Nephron (organoid): ENCODE measurements at regions not wholly inside any gene's neighbourhood (a gene's known extent, or its start where the extent isn't known, plus 50 kb on each side); places are given as distances from the start of the nearest gene placed in this dataset.

Experiments used
- H3K27ac Mint-ChIP-seq, 3 experiments: 2 replicates each; pipeline ENCODE4 v1.8.0; 2020; ENCODE audit warnings: mixed read lengths in 3 of 3, mild to moderate bottlenecking in 2 of 3, moderate library complexity in 1 of 3
- H3K27me3 Mint-ChIP-seq: 2 replicates; pipeline ENCODE4 v1.8.0; 2021; ENCODE audit warnings: low read depth, mild to moderate bottlenecking, moderate library complexity, mixed read lengths
- H3K36me3 Mint-ChIP-seq: 2 replicates; pipeline ENCODE4 v1.8.0; 2020; ENCODE audit warnings: low read depth, mixed read lengths
- H3K4me1 Mint-ChIP-seq: 2 replicates; pipeline ENCODE4 v1.8.0; 2020; ENCODE audit warnings: mixed read lengths
- H3K4me3 Mint-ChIP-seq, 3 experiments: 2 replicates each; pipeline ENCODE4 v1.8.0; 2020; ENCODE audit warnings: mild to moderate bottlenecking in 3 of 3, mixed read lengths in 3 of 3, moderate library complexity in 2 of 3
- H3K9me3 Mint-ChIP-seq: 2 replicates; pipeline ENCODE4 v1.8.0; 2020; ENCODE audit warnings: mixed read lengths
- CTCF ChIP-seq, 3 experiments: fragments of 200-600 bp; sonication (generic); IDR thresholded peaks; one replicate each; pipeline ENCODE4 v1.5.0; 2021; ENCODE audit warnings: antibody characterized with exemption in 3 of 3; ENCODE audit not compliant: unreplicated experiment in 3 of 3

GRCh38 chr2:140178234-140178633, 1398.0 kb upstream of the NXPH2 start:
- TF ChIP-seq CTCF (IDR thresholded peaks at IDR 0.05; ENCODE audit: unreplicated experiment in 3 of 3): no peak
- Mint-ChIP-seq H3K4me3 (no peak overlapping the region), H3K4me1 (peaks cover 11% of the 10 kb centered on the region), H3K9me3 (no peaks in the 10 kb centered on the region), H3K27me3 (no peaks in the 10 kb centered on the region), H3K27ac (peak overlapping the region in 2 of 3 experiments; percentile 16 to 41), H3K36me3 (no peaks in the 10 kb centered on the region)

GRCh38 chr2:140177086-140177485, 1396.9 kb upstream of the NXPH2 start:
- no peaks in the 10 kb centered on the region for H3K9me3 Mint-ChIP-seq
- H3K4me1 Mint-ChIP-seq: peaks cover 11% of the 10 kb centered on the region
- H3K36me3 Mint-ChIP-seq: no peaks in the 10 kb centered on the region
- H3K27me3 Mint-ChIP-seq: no peaks in the 10 kb centered on the region
- H3K27ac Mint-ChIP-seq: no peak overlapping the region
- TF ChIP-seq CTCF (IDR thresholded peaks at IDR 0.05; ENCODE audit: unreplicated experiment in 3 of 3): no peak
- no peak overlapping the region for H3K4me3 Mint-ChIP-seq

GRCh38 chr2:140173790-140174189, 1393.6 kb upstream of the NXPH2 start:
- Mint-ChIP-seq H3K27ac (no peak overlapping the region), H3K36me3 (no peaks in the 10 kb centered on the region), H3K27me3 (no peaks in the 10 kb centered on the region), H3K4me1 (peaks cover 11% of the 10 kb centered on the region), H3K9me3 (peaks cover 4% of the 10 kb centered on the region), H3K4me3 (no peak overlapping the region)
- TF ChIP-seq CTCF (IDR thresholded peaks at IDR 0.05; ENCODE audit: unreplicated experiment in 3 of 3): no peak

GRCh38 chr2:140164449-140164848, 1384.3 kb upstream of the NXPH2 start:
- Mint-ChIP-seq H3K27me3 (peaks cover 3% of the 10 kb centered on the region), H3K27ac (no peak overlapping the region), H3K9me3 (peaks cover 7% of the 10 kb centered on the region), H3K36me3 (no peaks in the 10 kb centered on the region), H3K4me3 (no peak overlapping the region), H3K4me1 (no peaks in the 10 kb centered on the region)
- TF ChIP-seq CTCF (IDR thresholded peaks at IDR 0.05; ENCODE audit: unreplicated experiment in 3 of 3): peak in 1 of 3 experiments; percentile 9

- H3K4me1 Mint-ChIP-seq: no peaks in the 10 kb centered on the region
- no peak overlapping the region for H3K4me3 Mint-ChIP-seq
- TF ChIP-seq CTCF (IDR thresholded peaks at IDR 0.05; ENCODE audit: unreplicated experiment in 3 of 3): no peak
- H3K27ac Mint-ChIP-seq: no peak overlapping the region
- peaks cover 7% of the 10 kb centered on the region for H3K9me3 Mint-ChIP-seq
- no peaks in the 10 kb centered on the region for H3K27me3 Mint-ChIP-seq
- no peaks in the 10 kb centered on the region for H3K36me3 Mint-ChIP-seq
Observed at GRCh38 chr2:140158259-140158658, 1378.1 kb upstream of the NXPH2 start.

- no peaks in the 10 kb centered on the region for H3K36me3 Mint-ChIP-seq
- H3K4me3 Mint-ChIP-seq: no peak overlapping the region
- H3K4me1 Mint-ChIP-seq: no peaks in the 10 kb centered on the region
- H3K27me3 Mint-ChIP-seq: no peaks in the 10 kb centered on the region
- H3K27ac Mint-ChIP-seq: no peak overlapping the region
- peaks cover 7% of the 10 kb centered on the region for H3K9me3 Mint-ChIP-seq
- no peak for TF ChIP-seq CTCF (IDR thresholded peaks at IDR 0.05; ENCODE audit: unreplicated experiment in 3 of 3)
Observed at GRCh38 chr2:140157816-140158215, 1377.6 kb upstream of the NXPH2 start.
